Transverse colon (tissue), 4 donors: ENCODE measurements at regions not wholly inside any gene's neighbourhood (a gene's known extent, or its start where the extent isn't known, plus 50 kb on each side); places are given as distances from the start of the nearest gene placed in this dataset.

ENCODE experiments used
- DNase-seq: peaks from one replicate; pipeline ENCODE4 v3.0.0-alpha.2; 2019
- H3K27ac ChIP-seq, 4 donors: fragments of 200-600 bp; sonication (generic); 2 replicates each; pipeline ENCODE4 v1.5.1; 2016 to 2018; ENCODE audit warnings: inconsistent platforms in 4 of 4
- H3K27me3 ChIP-seq: fragments of 200-600 bp; sonication (generic); 2 replicates; pipeline ENCODE4 v1.5.1; 2017; ENCODE audit warnings: inconsistent platforms
- H3K36me3 ChIP-seq, 4 donors: fragments of 200-600 bp; sonication (generic); 2 replicates each; pipeline ENCODE4 v1.5.1; 2017 to 2019; ENCODE audit warnings: inconsistent platforms in 4 of 4
- H3K4me1 ChIP-seq, 4 donors: fragments of 200-600 bp; sonication (generic); 2 replicates each; pipeline ENCODE4 v1.5.1; 2017 to 2020; ENCODE audit warnings: inconsistent platforms in 4 of 4
- H3K4me3 ChIP-seq, 4 donors: fragments of 200-600 bp; sonication (generic); 1 replicate in 1 of 4; 2 replicates in 3 of 4; pipeline versions ENCODE4 v1.5.1 to v1.6.1; 2017 to 2019; ENCODE audit warnings: inconsistent platforms in 4 of 4
- H3K9me3 ChIP-seq, 2 donors: fragments of 200-600 bp; sonication (generic); 2 replicates each; pipeline ENCODE4 v1.5.1; 2017 to 2019; ENCODE audit warnings: inconsistent platforms in 2 of 2
- EP300 ChIP-seq: sonication (generic); formaldehyde crosslinking; IDR thresholded peaks from one replicate; pipeline ENCODE4 v1.6.1; 2017; ENCODE audit warnings: antibody characterized with exemption, low read depth
- POLR2A ChIP-seq: fragments of 450-650 bp; IDR thresholded peaks from one replicate; pipeline ENCODE4 v1.6.1; 2016; ENCODE audit warnings: antibody characterized with exemption, mild to moderate bottlenecking, moderate library complexity
- POLR2AphosphoS5 ChIP-seq, 3 donors: sonication (generic); formaldehyde crosslinking; IDR thresholded peaks; one replicate each; pipeline ENCODE4 v1.6.1; 2016; ENCODE audit warnings: antibody characterized with exemption in 3 of 3
- WGBS, 2 donors: methylation state at CpG; one replicate each; pipeline ENCODE4 v1.1.5; 2018; ENCODE audit warnings: low coverage in 1 of 2; 5-methylcytosine and 5-hydroxymethylcytosine counted together
- in situ Hi-C, 4 donors: fragments of 200-750 bp; cut with MboI; loops; one replicate each; pipeline versions ENCODE4 v1.15.0 to v1.15.1; 2017; ENCODE audit warnings: low sequenced_read_pairs in 3 of 4, low pct_ligation_motif_present in 1 of 4, low pct_unique_long_range_greater_than_20kb in 1 of 4
- intact Hi-C: fragments of 100-400 bp; cut with DNase I; formaldehyde crosslinking; loops from one replicate; pipeline ENCODE4 v1.15.1; 2023; ENCODE audit warnings: low total_unique reads
- TF ChIP-seq, protein P1 (sequence below), 5 experiments: fragments of 200-600 bp in 3 of 5; fragments of 450-650 bp in 2 of 5; sonication (generic) in 3 of 5; IDR thresholded peaks; 1 replicate in 2 of 5; 2 replicates in 3 of 5; pipeline ENCODE4 v1.5.1; 2016 to 2017; ENCODE audit warnings: antibody characterized with exemption in 5 of 5, inconsistent platforms in 3 of 5, mild to moderate bottlenecking in 2 of 5, moderate library complexity in 1 of 5

- intact Hi-C loops (no loop called here), in situ Hi-C loops (no loop called here)
- no peaks in the 10 kb centered on the region for H3K27me3 ChIP-seq
- DNase-seq = peak; percentile 57
- H3K36me3 ChIP-seq = no peaks in the 10 kb centered on the region
- no peaks in the 10 kb centered on the region for H3K9me3 ChIP-seq
- no peaks in the 10 kb centered on the region for H3K4me1 ChIP-seq
- H3K4me3 ChIP-seq = no peak overlapping the region
- WGBS, 2 donors = 38 to 63% methylated on average over 6 to 10 of the region's 10 CpGs
- TF ChIP-seq, protein P1, sequence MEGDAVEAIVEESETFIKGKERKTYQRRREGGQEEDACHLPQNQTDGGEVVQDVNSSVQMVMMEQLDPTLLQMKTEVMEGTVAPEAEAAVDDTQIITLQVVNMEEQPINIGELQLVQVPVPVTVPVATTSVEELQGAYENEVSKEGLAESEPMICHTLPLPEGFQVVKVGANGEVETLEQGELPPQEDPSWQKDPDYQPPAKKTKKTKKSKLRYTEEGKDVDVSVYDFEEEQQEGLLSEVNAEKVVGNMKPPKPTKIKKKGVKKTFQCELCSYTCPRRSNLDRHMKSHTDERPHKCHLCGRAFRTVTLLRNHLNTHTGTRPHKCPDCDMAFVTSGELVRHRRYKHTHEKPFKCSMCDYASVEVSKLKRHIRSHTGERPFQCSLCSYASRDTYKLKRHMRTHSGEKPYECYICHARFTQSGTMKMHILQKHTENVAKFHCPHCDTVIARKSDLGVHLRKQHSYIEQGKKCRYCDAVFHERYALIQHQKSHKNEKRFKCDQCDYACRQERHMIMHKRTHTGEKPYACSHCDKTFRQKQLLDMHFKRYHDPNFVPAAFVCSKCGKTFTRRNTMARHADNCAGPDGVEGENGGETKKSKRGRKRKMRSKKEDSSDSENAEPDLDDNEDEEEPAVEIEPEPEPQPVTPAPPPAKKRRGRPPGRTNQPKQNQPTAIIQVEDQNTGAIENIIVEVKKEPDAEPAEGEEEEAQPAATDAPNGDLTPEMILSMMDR (IDR thresholded peaks at IDR 0.05) = no peak
- TF ChIP-seq EP300 (peak; percentile 46), POLR2AphosphoS5 (IDR thresholded peaks at IDR 0.05) (peak; percentile 74 to 91 (median 77))
- peak overlapping the region in 2 of 4 donors; percentile 0 to 29 for H3K27ac ChIP-seq
Observed at GRCh38 chr6:168968228-168968627, 285.4 kb downstream of the THBS2 start.

DNA sequence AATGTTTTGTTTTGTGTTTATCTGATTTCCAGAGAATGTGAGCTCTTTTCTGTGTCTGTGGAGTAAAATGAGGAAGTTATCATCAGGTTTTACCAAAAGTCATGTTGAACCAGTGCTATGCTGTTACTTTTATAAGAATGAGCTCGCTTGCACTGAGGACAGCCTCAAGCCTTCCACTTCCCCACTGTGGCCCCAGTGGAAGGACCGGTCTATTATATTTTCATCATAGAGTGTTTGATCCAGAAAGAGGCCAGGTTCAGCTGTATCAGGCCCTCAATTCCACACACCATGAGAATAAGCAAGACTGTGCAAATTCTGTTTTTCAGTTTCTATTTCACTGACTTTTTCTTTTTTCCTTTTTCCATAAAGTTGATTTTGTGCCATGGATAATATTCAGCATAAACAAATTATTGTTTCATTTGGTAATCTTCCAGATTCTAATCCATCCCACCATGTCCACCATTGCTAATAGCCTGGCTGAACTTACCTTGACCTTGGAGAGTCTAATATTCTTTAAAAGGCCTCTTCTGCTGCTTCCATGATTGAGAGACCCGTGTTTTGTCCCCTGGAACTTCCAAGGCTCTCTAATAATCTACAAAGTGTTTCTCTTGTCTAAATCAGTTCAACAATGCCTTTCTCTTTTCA is 286.2 kb downstream of the THBS2 start:
- intact Hi-C loops = no loop called here

GRCh38 chr6:168964138-168964835 is 289.4 kb downstream of the THBS2 start:
- in situ Hi-C loops (no loop called here), intact Hi-C loops (no loop called here)
- Histone ChIP-seq H3K9me3 (no peaks in the 10 kb centered on the region), H3K27ac (no peak overlapping the region), H3K36me3 (no peaks in the 10 kb centered on the region), H3K27me3 (no peaks in the 10 kb centered on the region), H3K4me3 (no peak overlapping the region), H3K4me1 (no peaks in the 10 kb centered on the region)
- DNase-seq = no peak
- WGBS, 2 donors = 86 to 89% methylated on average over 10 to 14 of the region's 14 CpGs
- TF ChIP-seq POLR2A = no peak
- TF ChIP-seq EP300 = no peak
- TF ChIP-seq POLR2AphosphoS5 (IDR thresholded peaks at IDR 0.05) = no peak
- TF ChIP-seq, protein P1 (IDR thresholded peaks at IDR 0.05) = no peak

More for the DNA sequence above, 286.2 kb downstream of the THBS2 start:
- DNase-seq = no peak
- H3K4me3 ChIP-seq = no peak overlapping the region
- H3K27ac ChIP-seq = peak overlapping the region in 3 of 4 donors; percentile 0 to 37 (median 29)
- H3K36me3 ChIP-seq = no peaks in the 10 kb centered on the region
- in situ Hi-C loops = no loop called here
- no peak for TF ChIP-seq EP300
- TF ChIP-seq POLR2A = no peak
- TF ChIP-seq POLR2AphosphoS5 (IDR thresholded peaks at IDR 0.05) = no peak
- TF ChIP-seq, protein P1 (IDR thresholded peaks at IDR 0.05) = no peak
- WGBS, 2 donors = 60 to 62% methylated on average over 1 to 3 of the region's 3 CpGs
- H3K27me3 ChIP-seq = no peaks in the 10 kb centered on the region
- no peaks in the 10 kb centered on the region for H3K4me1 ChIP-seq
- no peaks in the 10 kb centered on the region for H3K9me3 ChIP-seq

- WGBS, 2 donors = 76 to 86% methylated on average over 12 to 14 of the region's 14 CpGs
- H3K27me3 ChIP-seq = no peaks in the 10 kb centered on the region
- DNase-seq = no peak
- H3K4me1 ChIP-seq = no peaks in the 10 kb centered on the region
- H3K27ac ChIP-seq = no peak overlapping the region
- intact Hi-C loops (no loop called here), in situ Hi-C loops (no loop called here)
- TF ChIP-seq, protein P1 (IDR thresholded peaks at IDR 0.05) = no peak
- TF ChIP-seq POLR2AphosphoS5 (IDR thresholded peaks at IDR 0.05) = no peak
- no peak for TF ChIP-seq EP300
- TF ChIP-seq POLR2A = no peak
- H3K9me3 ChIP-seq = no peaks in the 10 kb centered on the region
- no peaks in the 10 kb centered on the region for H3K36me3 ChIP-seq
- H3K4me3 ChIP-seq = no peak overlapping the region
Observed at GRCh38 chr6:168962886-168963285, 290.8 kb downstream of the THBS2 start.
